GM21737 (cell line): ENCODE measurements at regions not wholly inside any gene's neighbourhood (a gene's known extent, or its start where the extent isn't known, plus 50 kb on each side); places are given as distances from the start of the nearest gene placed in this dataset.
"Not testable (repeated sequence)": the region's sequence is repeated elsewhere in the genome, so short reads cannot be mapped to it uniquely, and the experiment has no call there.

ENCODE experiments used
- ATAC-seq: cut with Tn5 transposase; IDR thresholded peaks from one replicate; pipeline ENCODE4 v1.9.1; 2021; ENCODE audit warnings: mild to moderate bottlenecking, moderate library complexity; ENCODE audit not compliant: unreplicated experiment

GRCh38 chr6:150456466-150456865 lies 87.7 kb downstream of the IYD start:
- no peak for ATAC-seq

DNA sequence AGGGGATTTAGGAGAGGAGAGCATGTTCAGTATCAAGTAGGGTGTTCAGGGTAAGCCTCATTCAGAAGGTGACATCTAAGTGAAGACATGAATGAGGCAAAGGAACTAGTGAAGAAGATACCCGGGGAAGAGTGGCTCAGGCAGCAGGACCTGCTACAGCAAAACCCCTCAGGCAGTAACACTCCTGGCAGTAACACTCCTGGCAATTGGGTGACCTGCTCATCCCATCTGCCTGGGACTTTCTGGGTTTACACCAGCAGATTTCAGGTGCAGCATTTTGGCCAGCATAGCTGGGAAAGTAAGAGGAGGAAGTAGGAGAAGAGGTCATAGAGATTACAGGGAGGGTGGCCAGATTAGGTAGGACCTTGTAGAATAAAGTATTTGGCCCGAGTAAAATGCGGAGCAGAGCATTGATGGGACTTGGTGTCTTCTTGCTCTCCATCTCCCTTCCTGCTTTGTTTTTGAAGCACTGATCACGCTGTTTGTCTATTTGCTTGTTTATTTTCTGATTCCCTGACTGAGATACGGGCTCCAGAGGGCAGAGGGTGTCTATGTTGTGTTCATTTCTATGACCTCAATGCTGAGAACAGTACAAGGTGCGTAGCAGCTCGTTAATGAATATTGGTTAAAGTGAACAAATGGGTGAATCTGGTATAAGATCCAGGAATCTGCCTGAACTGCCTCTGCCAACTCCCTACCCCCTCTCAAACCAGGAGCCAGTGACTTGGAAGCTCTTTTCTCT lies 88.3 kb downstream of the IYD start:
- no peak for ATAC-seq

DNA sequence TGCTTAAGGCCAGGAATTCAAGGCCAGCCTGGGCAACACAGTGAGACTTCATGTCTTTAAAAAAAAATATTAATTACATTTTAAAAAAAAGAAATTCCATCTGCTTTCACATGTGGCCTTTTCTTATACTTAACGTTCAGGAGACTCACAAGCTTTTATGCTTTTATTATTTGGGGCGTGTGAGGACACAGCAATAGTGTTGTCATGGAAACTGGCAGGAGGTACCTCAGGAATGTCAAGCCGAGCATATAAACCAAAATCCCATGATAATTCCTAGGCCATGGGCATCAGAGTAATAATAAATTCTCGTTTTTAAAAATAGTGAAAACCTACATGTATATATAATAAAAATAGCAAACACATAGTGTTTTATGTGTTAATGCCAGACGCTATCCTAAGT lies 89.8 kb downstream of the IYD start:
- no peak for ATAC-seq

GRCh38 chr6:150463852-150464251 lies 95.0 kb downstream of the IYD start:
- ATAC-seq = no peak

DNA sequence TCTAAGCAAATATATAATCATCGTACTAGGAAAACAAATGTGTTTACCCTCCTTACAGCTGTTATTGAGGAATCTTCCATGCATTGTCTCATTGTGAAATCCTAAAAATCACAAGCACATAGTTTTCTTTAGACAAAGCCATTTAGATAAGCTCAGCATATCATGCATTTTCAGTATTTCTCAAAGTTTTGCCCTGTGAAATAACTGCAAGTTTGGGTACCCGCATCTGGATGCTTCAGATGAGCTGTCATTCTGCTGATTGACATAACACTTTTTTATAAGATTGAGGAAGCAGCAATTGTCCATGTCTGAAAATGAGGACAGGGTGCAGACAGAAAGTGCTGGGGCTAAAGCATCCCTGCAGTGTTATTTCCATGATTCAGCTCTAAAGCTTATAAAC lies 96.2 kb downstream of the IYD start:
- ATAC-seq = no peak

GRCh38 chr6:150465610-150466009 lies 96.8 kb downstream of the IYD start:
- no peak for ATAC-seq

DNA sequence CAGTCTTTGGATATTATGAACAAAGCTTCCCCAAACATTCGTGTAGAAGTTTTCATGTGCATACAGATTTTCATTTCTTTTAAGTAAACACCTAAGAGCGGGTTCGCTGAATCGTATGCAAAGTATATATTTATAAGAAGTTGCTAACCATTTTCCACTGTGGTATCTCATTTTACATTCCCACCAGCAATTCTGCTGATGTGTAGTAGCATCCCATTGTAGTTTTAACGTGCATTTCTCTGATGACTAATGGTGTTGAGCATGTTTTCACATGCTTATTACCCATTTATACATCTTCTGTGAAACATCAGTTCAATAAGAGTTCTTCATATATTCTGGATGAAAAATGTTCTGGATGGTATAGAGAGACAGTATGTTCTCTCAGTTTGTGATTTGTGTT lies 97.4 kb downstream of the IYD start:
- ATAC-seq = no peak

- ATAC-seq = no peak
Observed at GRCh38 chr6:150470131-150470530, 101.3 kb downstream of the IYD start.

- ATAC-seq = no peak
Observed at GRCh38 chr6:150470960-150471665, 102.3 kb downstream of the IYD start.

- ATAC-seq = no peak
Observed at GRCh38 chr6:150478656-150479545, 110.1 kb downstream of the IYD start.

DNA sequence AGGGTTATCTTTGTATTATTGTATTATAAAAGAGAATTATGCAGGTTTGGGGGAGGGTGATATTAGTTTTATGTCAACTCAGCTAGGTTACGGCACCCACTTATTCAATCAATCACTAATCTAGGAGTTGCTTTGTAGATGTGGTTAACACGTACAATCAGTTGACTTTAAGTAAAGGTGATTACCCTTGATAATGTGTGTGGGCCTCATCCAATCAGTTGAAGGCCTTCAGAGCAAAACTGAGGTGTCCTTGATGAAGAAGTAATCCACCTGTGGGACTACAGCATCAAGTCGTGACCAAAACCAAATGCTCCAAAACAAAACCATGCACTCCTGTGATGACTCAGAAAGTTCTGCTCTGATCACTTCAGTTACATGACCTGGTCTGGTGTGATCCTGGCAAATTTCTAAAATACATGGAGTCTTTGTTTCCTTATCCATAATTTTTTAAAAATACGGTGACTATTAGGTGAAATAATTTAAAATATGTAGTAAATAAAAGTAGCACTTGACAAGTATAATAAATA lies 114.1 kb downstream of the IYD start:
- ATAC-seq = no peak

DNA sequence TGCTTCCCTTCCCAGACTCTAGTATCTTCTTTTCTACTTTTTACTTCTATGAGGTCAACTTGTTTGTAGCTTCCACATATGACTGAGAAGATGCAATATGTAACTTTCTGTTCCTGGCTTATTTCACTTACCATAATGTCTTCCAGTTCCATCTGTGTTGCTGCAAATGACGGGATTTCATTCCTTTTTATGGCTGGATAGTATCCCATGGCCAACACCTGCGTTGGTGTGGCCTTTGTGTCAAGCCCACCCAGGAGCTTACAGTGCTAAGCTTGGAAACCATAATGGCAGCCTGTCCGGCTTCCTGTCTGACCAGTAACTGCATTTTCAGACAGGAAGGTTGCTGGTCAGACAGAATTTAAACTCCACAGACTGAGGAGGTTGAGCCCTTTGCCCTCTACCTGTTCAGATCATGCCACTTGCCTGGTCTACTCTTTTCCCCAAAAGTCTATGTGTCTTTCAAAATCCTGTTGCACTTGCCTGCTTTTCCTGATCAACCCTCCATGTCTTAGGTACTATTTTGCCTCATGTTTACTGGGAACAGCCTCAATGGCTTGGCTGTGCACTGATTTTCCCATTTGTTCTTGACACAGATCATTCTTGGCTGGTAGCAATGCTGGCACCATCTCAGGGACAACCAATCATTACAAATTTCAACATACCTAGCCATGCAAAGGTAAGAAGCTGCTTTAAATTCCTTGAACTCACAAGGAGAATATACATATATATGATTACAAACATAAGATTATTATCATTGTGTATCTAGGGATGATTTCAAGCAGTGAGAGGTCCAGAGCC lies 114.3 kb upstream of the PLEKHG1 start:
- ATAC-seq = no peak

DNA sequence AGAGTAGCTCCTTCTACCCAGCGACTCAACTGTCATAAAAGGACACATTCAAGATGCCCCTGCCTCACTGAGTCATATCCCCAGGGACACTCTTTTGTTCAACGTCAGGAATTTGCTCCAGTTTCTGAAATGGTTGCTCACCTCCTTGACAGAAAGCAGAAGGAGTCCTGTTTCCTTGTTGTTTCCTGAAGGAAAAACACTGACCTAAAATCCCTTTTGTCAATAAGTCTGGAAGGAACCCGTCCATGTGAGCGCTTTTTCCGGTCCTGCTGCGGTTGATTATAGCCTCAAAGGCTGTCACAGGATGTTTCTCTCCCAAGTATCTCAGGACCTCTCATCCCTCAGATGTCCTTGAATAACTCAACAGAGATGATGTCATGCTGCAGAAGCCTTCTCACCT lies 113.6 kb upstream of the PLEKHG1 start:
- no peak for ATAC-seq

DNA sequence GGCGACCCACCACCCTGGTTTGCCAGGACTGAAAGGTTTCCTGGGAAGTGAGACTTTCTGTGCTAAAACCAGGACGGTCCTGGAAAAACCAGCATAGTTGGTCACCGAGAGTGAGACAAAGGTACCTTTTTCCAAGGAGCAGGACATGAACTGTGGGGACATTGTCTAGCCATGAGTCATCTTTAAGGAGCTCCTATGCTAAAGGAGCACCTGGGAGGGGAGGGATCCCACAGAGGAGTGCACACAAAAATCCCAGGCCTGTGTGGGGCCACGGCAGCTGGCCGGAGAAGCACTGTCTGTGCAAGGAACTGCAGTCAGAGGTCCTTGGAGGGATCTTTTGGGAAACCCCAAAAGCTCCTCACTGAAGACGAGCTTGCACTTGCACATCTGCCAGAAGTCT lies 109.1 kb upstream of the PLEKHG1 start:
- ATAC-seq = no peak

DNA sequence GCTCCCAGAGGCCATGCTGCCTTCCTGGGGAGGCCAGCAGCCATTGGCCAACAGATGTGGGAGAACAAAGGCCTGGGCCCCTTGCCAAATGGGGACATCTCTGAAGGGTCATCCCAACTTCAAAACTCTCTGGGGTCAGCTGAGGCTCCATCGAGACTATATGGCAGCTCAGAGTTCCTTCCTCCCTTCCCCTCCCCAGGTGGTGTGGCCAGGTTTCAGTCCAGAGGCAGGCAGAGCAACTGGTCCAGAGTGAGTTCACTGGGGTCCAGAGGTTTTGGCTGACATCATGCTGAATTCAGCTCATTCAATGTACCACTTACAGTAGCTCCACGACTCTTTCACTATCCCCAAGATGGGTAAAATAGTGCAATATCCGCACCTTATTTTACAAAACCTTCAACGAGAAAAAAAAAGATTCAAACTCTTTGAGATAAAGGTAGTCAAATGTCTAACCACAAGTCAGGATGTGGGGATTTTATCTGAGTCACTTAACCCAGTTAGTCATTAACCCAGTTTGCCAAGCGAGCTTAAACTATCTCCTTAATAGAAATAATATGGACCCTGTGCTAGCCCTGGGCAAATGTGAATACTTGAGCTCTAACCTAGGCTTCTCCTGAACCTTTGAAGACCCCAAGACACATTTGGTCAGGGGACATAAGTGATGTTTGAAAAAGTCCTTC lies 108.4 kb upstream of the PLEKHG1 start:
- peak; percentile 81 for ATAC-seq

GRCh38 chr6:150491811-150492172 lies 107.9 kb upstream of the PLEKHG1 start:
- ATAC-seq = peak; percentile 21

DNA sequence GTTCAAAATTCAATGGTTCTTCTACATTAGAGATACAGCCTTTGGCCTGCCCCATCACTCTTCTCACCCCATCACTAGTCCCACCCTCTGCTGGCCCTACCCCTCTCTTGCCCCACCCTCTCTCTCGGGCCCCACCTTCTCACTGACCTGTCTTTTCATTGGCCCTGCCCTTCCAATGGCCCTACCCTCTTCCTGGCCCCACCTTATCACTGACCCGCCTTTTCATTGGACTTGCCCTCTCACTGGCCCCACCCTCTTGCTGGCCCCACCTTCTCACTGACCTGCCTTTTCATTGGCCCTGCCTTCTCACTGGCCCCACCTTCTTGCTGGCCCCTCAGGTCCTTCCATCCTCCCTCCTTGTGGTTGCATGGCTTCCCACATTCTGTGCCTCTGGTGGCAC lies 107.2 kb upstream of the PLEKHG1 start:
- ATAC-seq = no peak

GRCh38 chr6:150492941-150493340 lies 106.7 kb upstream of the PLEKHG1 start:
- no peak for ATAC-seq

GRCh38 chr6:150493552-150493951 lies 106.1 kb upstream of the PLEKHG1 start:
- ATAC-seq = not testable (repeated sequence)

DNA sequence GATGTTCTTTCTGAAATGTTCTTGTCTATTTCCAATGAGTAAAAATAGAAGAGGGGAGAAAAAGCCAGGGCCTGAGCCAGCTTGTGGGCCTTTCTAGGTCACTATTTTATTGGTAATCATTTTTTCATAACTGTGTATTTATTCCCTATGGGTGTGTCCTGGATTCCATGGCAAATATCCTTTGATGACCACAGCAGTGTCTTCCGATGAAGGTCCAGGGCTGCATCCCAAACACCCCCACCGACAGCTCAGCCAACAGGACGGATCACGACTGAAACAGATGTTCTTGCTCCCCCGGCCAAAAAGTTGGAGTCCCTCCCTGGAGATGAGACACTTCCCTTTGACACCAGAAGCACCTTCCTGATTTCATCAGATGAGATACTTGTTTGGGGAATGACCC lies 105.4 kb upstream of the PLEKHG1 start:
- no peak for ATAC-seq
